ENCODE measurements at regions not wholly inside any gene's neighbourhood (a gene's known extent, or its start where the extent isn't known, plus 50 kb on each side); places are given as distances from the start of the nearest gene placed in this dataset.

DNA sequence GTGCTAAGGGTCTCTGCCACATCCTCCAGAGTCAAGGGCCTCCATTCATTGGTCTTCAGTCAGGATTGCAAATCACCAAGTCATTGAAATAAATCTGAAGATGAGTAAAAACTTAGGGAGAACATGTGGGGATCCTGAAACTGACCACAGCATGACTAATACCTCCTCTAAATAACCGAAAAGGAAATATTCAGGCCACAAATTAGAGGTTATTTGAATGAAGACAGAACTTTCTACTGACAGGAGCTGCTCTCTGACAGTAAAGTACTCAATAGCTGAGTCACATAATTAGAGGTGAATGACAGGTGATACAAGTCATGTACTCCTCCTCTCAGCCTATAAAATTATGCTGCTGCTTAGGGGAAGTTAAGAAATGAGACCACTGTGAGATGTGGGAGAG lies 240.2 kb upstream of the F9 start:
- no peak for DNase-seq (ENCODE audit: low spot score)

DNA sequence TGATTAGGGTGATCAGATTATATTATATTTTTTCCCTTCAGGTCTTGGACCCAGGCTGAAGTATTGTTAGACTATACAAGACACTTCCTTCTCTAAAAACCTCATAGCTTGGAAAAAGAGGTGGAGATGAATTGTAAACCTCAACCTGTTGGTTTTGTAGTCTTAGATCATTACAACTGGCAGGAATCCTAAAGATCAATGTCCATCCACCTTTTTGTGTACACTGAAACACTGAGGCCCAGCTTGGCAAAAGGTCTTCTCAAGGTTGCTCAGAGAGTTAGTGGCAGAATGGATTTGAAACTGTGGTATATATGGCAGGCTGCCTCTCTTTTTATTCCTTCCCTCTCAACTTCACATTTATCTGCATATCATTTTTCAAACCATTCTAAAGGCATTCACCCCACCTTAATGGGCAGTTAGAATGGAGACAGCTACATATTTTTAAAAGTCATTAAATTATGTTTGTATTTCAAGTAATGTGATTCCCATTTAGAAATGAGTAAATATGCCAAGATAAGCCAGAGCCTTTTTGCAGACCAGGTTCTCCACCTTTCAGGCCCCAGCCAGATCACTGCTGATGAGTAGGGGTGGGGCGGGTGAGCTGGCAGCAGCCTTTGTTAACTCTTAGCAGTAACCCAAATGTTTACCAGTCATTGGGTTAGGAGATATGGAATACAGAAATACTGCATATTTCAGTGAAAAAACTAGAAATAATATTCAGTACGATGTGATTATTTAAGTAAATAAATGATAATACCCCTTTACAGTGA lies 243.2 kb upstream of the F9 start:
- peak; percentile 31 for DNase-seq (ENCODE audit: low spot score)

DNA sequence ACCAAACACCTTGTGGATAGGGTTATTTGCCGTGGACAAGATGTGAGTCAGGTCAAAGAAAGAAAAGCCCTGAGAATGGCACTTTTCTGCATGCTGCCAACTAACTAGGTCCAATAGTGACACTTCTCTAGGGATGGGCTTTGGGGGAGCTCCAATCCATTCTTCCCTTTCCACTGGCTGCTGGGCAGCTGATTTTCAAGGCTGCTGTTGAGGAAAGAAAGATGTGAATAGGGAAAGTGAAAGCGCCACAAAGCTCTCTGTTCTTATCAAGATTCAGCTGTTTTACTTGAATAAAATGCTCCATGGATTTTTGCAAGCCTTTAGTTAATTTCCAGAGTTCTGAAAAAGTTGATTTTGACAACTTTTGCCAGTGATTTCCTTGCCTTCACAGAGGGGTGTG lies 244.2 kb upstream of the F9 start:
- no peak for DNase-seq (ENCODE audit: low spot score)

DNA sequence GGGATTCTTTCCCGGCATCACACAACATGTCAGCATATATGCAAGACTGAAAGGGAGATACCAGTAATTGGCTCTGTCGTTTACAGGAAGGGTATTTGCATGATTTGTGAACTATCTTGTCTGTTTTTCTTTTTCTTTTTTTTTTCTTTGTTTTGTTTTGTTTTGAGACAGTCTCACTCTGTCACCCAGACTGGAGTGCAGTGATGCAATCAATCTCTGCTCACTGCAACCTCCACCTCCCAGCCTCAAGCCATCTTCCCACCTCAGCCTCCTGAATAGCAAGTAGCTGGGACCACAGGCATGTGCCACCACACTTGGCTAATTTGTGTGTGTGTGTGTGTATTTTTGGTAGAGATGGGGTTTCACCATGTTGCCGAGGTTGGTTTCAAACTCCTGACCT lies 262.7 kb upstream of the F9 start:
- DNase-seq (ENCODE audit: low spot score) = no peak

DNA sequence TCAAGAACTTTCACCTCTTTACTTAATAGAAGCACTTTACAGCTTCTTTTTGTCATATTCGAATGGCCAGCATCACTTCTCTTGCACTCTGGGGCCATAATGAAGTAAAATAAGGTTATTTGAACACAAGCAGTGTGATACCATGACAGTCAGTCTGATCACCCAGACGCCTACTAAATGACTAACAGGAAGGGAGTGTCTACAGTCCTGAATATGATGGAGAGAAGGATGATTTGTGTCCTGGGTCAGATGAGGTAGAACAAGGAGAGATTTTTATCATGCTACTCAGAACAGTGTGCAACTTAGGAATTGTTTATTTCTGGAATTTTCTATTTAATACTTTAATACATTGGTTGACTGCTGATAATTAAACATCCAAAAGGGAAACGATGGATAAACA lies 284.2 kb upstream of the F9 start:
- DNase-seq (ENCODE audit: low spot score) = no peak

DNA sequence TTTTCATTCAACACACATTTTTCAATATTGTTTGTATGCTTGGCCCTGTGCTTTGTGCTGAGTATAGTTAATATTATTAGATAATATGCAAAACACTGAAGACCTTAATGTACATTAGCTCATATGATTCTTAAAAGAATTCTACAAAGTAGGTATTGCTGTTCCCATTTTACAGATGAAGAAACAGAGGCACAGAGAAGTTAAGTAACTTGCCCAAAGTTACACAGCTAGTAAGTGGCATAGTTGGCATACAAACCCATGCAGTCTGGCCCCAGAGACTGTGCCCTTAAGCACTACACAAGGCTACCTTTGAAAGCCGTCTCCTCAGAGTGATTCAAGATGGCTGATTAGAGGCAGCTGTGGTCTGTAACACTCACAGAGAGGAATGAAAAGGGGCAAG lies 293.4 kb upstream of the F9 start:
- no peak for DNase-seq (ENCODE audit: low spot score)

DNA sequence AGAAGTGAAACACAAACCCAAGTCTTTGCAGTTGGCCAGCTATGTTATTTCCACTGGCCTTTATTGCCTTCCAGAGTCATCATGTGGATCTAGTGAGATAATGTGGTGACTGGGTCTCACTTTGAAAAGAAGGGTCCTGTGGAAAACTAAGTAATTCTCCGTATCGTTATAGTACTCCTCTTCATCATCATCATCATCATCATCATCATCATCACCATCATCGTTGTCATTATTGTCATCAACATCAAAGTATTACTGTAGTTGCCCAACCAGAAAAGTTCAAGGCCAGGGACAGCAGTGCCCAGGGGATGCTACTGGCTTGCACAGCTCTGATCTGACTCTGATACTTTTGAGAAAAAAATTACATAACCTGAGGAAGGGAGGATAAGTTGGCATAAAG lies 295.6 kb upstream of the F9 start:
- no peak for DNase-seq (ENCODE audit: low spot score)

DNA sequence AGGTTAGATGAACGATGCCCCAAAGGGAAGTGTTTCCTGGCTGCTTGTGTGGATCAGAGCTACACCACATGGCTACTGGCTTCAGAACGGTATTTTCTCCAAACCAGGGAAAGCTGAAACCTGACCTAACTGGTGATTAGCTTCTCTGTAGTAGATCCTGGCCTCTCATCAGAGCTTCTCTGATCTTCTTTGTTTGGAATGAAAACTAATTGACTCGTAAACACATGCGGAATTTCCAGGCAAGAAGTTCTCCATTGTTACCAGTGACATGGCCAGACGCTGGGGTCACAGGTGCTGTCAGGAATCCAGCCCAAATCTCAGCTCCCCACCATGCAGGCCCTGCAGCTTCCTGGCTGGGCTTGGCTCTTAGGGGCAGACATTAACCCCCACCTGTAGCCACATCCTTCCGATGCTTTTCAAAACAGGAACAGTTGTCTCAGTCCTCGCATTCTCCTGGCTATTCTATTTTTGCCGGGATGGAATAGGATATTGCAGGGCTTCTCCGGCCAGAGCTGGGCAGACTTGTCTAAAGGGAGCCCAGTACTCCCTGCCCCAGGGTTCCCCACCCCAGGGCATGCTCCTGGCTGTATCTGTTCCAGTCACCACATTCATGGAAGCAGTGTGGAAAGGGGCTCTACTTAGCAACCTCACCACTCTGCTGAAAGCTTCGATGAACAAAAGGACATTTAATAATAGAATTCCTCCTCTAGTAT lies 305.4 kb upstream of the F9 start:
- DNase-seq (ENCODE audit: low spot score) = no peak

DNA sequence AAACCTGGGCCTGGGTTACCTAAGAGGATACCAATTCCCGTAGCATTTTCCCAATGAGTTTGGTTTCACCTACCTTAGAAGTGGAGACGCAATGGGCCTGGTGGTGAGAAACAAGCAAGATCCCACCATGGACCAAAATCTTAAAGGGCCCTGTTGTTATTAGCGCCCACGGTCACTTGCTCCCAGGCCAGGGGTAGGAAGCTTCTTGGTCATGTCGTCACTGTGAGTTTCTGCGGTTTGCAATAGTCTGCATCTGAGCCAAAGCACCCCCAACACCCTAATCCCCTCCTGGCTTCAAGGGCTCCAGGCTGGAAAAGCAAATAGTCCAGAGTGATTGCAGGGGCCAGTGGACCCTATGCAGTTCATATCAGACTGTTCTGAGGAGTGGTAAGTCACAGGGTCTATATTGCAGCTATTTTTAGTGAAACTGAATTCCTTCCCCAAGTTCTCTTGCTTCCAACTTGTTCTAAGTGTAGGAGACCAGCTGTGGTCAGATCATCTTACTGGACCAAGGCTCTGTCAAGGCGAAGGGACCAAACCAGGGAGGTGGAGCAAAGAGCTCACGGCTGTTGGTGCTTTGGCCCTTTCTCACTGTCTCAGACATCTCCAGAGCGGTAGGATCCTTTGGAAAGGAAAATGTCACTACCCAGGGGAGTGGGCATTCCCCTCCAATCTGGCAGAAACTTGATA lies 307.9 kb upstream of the F9 start:
- DNase-seq (ENCODE audit: low spot score) = no peak

DNA sequence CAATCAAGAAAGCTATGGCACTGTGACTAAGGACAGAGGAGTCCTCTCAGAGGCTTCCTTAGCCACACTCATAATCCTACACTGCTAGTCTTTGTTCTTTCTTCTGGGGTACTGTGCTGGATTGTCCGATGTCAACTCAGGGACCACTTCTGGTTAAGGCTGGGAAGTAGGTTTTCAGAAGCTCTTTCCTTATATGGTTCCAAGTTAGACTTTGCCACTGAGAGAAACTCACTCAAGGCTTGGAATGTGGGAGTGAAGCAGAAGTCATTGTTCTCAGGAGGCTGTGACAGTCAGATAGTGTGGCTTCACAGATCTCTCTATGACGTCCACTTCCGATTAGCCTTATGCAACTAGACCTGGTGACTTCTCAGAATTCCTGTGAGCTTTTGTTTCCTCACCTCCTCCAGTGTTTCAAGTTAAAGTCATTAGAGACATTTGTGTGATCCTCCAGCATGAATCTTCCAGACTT lies 317.3 kb upstream of the F9 start:
- DNase-seq (ENCODE audit: low spot score) = peak; percentile 37

DNA sequence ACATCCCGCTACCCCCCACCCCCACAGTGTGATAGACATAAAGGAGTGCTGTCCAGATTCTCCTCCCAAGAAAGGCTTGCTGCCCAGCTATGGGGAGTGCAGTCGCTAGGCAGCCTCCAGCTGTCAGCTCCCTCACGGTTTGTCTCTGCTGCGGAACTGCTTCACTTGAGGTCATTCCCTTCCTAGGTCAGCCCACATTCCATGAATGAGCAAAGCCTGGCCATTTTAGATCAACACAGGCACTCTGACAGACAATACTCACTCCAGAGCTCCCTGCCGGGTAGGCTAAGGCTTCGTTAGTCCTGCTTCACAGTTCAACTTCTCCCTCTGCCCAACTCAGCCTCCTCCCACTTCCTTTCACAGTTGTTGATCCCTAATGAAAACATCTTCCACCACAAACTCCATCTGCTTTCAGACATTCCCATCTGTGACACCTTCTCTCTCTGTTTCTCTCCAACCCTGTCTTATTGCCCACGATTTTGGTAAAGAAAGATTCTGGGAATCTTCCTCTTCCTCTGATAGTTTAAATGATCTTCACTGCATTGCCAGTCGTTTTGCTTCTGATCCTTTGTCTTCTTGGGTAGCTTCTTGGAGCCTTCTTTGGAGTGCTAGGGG lies 318.9 kb upstream of the F9 start:
- DNase-seq (ENCODE audit: low spot score) = no peak

DNA sequence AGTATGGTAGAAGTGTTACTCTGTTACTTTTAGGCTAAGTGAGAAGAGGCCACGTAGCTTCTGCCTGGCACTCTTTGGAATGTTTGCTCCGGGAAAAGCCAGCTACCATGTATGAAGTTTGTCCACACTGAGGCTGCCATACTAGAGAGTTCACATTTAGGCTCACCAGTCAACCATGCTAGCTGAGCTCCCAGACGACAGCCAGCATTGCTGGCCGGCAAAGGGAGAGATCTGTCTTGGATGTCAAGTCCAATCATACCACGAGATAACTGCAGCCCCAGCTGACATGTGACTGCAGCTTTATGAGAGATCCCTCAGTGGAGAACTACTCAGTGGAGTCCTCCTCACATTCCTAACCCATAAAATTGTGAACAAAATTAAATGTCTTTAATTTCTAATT lies 321.2 kb upstream of the F9 start:
- no peak for DNase-seq (ENCODE audit: low spot score)

DNA sequence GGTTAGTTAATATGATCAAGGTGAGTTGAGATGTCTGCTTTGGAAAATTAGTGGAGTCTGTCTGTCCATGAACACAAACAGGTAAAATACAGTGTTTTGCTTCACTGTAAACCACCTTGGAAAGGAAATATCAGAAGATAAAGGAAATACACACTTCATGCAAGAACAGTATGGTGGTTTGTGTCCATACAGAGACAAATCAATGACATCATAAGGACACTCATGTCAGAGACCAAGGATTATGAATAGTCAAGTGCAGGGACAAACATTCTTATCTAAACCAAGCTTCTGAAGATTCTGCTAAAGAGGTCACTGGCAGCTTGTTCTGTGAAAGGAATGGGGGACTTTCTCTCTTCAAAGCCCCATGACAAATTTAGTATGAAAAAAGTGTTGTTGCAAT lies 322.9 kb upstream of the F9 start:
- no peak for DNase-seq (ENCODE audit: low spot score)

DNA sequence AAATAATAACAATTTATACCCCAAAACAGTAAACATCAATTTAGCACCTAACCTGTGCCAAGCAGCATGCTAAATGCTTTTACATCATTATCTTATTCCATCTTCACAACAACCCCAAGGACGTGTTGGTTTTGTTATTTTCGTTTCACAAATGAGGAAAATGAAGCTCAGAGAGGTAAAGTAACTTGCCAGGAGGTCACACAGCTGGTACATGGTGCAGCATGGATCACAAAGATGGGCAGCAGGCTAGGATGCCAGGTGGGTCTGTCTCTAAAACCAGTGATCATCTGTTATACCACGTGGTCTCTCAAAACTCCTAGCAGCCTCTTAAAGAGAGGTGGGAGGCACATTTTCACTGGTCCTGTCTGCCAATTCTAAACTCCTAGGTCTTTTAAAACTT lies 323.6 kb upstream of the F9 start:
- no peak for DNase-seq (ENCODE audit: low spot score)

DNA sequence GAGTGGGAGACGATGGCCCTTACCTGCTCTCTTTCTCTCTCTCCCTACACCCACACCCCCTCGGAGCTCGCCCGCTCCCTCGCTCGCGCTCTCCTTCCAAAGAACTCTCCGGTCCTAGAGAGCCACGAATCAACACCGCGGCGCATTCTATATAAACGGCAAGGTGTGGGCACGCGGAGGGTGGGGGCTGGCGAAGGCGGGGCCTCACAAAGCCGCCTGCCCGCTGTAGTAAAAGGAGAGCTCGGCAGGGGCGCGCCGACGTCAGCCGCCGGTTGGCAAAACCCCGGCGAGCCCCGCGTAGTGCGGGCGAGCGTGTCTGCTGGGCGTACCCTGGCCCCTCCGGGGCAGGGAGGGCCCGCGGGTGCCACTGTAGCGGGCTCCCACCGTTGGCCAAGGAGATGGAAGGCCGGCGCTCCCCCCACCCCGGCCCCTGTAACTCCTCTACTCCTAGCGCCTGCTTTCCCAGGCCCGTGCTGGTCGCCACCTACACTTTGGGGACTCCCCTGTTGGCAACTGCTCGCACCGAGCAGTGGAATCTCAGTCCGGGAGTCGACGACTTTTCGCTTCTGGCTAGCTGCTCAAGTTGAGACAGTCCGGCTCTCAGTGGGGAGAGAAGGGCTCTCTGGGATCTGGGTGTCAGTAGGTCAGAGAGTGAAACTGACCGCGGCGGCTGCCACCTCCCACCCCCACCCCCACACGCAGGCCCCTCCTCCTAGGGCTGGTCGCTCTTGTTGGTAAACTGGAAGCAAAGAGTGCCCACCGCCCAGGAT lies 325.5 kb upstream of the F9 start:
- peak; percentile 52 for DNase-seq (ENCODE audit: low spot score)

DNA sequence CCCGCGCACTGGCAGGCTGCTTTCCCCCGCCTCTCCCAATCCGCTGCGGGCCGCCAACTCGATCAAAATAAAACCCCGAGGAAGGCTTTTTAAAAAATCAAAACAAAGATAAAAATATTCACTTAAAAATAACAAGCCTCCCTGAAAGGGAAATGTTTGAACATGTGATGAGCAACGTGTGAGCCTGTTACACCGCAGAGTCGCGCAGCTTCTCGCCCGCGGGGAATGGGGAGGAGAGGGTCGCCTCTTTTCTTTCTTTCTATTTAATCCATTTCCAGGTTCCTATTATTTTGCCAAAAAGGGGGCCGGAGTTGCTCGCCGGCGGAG lies 326.0 kb upstream of the F9 start:
- no peak for DNase-seq (ENCODE audit: low spot score)

DNA sequence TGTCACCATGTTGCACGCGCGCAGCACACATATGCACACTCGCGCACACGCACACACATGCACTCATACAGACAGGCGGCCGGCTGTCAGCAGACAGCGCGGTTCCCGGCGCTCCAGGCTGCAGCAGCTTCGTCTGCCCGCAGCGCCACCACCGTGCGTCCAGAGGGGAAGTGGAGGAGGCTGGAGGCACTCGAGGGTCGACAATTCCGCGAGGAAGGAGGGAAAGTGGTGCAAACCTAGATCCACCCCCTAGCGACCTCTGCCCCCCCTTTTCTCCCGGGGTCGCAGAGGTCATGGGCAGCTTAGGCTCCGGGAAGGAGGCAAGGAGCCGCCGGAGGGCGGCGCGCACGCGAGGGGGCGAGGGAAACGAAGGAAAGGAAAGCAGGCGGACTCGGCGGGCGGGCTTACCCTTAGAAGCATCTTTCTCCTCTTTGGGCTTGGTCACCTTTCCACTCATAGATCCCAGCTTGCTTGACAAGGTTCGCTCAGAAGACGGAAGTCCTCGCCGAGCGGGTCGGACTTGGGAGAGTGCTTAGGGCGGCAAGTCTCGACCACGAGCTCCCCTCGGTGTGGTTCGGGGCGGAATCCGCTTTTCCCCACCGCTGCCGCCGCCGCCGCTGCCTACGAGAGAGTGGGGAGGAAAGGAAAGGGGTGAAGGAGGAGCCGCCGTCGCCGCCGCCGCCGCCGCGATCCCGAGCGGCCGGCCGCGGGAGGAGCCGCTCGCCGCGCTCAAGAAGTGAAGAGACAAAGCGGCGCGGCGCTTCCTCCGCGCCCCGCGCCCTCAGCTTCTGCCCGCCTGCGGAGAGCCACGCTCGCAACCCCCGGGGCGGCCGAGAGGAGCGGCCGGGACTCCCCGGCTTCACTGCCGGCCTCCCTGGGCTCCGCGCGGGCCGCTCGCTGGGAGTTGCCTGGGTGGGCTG lies 326.6 kb upstream of the F9 start:
- DNase-seq (ENCODE audit: low spot score) = no peak

DNA sequence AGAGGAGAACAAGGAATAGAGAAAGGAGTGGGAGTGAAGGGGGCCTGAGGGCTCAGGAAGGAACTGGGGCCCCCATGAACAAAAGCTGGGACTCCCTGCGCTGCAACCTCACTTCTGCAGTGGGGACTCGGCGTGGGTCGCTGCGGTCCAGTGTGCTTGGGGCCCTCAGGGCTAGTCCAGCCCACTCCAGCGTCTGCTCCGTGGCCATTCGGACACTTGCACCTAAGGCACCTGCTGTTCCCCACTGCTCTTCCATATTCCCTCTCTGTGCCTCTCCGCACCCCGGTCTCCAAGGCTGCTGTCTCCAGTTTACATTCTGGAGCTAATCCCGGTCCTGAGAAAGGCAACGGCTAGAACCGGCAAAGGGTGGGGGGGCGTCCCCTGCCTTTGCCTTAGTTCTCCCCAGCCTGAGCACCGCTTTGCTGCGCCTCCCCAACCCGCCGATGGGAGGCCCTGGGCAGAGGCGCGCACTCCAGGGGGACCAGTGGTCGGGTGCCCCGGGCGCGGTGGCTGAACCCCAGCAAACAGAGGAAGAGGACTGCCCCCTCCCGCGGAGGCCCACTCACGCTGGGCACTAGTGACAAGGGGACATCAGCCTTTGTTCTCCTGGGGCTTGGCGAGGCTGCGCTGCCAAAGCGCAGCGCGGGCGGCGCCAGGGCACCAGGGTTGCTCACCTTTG lies 327.7 kb upstream of the F9 start:
- DNase-seq (ENCODE audit: low spot score) = no peak

DNA sequence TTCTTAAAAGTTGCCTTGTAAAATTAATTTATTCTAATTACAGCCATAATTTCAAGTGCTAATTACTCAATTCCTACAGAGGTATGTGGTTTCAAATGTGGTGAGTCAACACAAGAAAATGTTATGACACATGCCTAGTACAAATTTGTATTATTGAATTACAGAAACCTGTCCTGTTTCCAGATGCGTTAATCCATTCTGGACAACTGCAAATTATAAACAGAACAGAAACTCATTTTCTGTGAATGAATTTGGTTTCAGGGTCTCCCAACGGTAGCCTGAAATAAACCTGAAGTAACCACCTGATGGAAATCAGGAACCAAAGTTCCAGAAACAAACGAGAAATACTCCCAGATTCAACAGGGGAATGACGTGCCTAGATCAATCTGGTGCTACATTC lies 328.6 kb upstream of the F9 start:
- DNase-seq (ENCODE audit: low spot score) = no peak

DNA sequence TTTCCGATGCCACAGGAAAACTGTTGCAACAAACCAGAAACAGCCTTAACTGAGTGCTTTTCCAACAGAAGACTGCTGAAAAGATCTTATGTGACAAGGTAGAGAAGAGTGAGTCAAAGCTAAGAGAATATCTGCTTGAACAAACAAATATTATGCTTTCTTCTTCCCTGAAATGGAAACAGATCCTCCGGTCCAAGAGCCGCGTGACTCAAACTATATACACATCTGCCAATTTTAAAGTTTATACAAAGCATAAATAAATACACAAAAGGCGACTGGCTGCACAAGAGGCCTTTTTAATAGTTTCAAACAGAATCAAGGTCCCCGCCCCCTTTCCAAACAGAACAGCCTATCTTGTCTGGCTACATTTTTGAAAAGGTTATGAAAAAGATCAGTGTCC lies 329.7 kb upstream of the F9 start:
- DNase-seq (ENCODE audit: low spot score) = no peak
